Suprapubic skin (tissue), 4 donors: ENCODE measurements at regions not wholly inside any gene's neighbourhood (a gene's known extent, or its start where the extent isn't known, plus 50 kb on each side); places are given as distances from the start of the nearest gene placed in this dataset.

Experiments
- CTCF ChIP-seq, 2 donors: fragments of 200-600 bp in 1 of 2; fragments of 450-650 bp in 1 of 2; sonication (generic) in 1 of 2; IDR thresholded peaks; one replicate each; pipeline ENCODE4 v1.5.1; 2016 to 2019; ENCODE audit warnings: antibody characterized with exemption in 2 of 2, mild to moderate bottlenecking in 1 of 2, moderate library complexity in 1 of 2
- POLR2A ChIP-seq, 2 donors: fragments of 450-650 bp; IDR thresholded peaks; one replicate each; pipeline ENCODE4 v1.6.1; 2017; ENCODE audit warnings: antibody characterized with exemption in 2 of 2, mild to moderate bottlenecking in 2 of 2, moderate library complexity in 2 of 2
- POLR2AphosphoS5 ChIP-seq, 3 donors: sonication (generic); formaldehyde crosslinking; IDR thresholded peaks; one replicate each; pipeline ENCODE4 v1.6.1; 2017; ENCODE audit warnings: antibody characterized with exemption in 3 of 3

- TF ChIP-seq POLR2A (IDR thresholded peaks at IDR 0.05) (no peak), POLR2AphosphoS5 (IDR thresholded peaks at IDR 0.05) (no peak), CTCF (IDR thresholded peaks at IDR 0.05) (no peak)
These were observed 69.8 kb upstream of the MAFB start for GRCh38 chr20:40758790-40759189.
